ENCODE measurements at regions not wholly inside any gene's neighbourhood (a gene's known extent, or its start where the extent isn't known, plus 50 kb on each side); places are given as distances from the start of the nearest gene placed in this dataset.

- H3K4me3 ChIP-seq (ENCODE audit: low read depth, low read length, poor library complexity, severe bottlenecking) = no peak overlapping the region
- no peaks in the 10 kb centered on the region for H3K36me3 ChIP-seq (ENCODE audit: insufficient read depth, low read length, poor library complexity, severe bottlenecking)
- peaks cover under 1% of the 10 kb centered on the region for H3K9me3 ChIP-seq (ENCODE audit: low read depth, low read length, poor library complexity, severe bottlenecking)
- H3K27me3 ChIP-seq (replicated peaks; ENCODE audit: insufficient read depth, low read depth, low read length, poor library complexity) = no peaks in the 10 kb centered on the region
- H3K4me1 ChIP-seq (ENCODE audit: insufficient read depth, low read length, poor library complexity, severe bottlenecking) = peaks cover 6% of the 10 kb centered on the region
- intact Hi-C loops (cut with micrococcal nuclease; ENCODE audit: unreplicated experiment) = loop anchor here (5.0 kb wide), 2 partner anchors 99 to 169 kb away; partner anchors contain the start of gene GLS
- no peak for TF ChIP-seq CTCF (conservative IDR thresholded peaks at IDR 0.05; ENCODE audit: low read depth, low read length)
- no peak for TF ChIP-seq EZH2 (IDR thresholded peaks at IDR 0.05; ENCODE audit: borderline replicate concordance, low read depth, low read length, poor library complexity, severe bottlenecking)
- POLR2A ChIA-PET (ENCODE audit: low non-redundant PET) = no interaction called here
- H3K27ac ChIP-seq (ENCODE audit: low read depth, low read length, poor library complexity, severe bottlenecking) = no peak overlapping the region
- CTCF ChIA-PET = no interaction called here
- no peak for DNase-seq (ENCODE audit: low spot score)
- no TSS peak for BruUV-seq (replicated peaks)
Measured at GRCh38 chr2:190783513-190784263, 96.9 kb upstream of the GLS start.

GRCh38 chr2:190785334-190785733 lies 95.3 kb upstream of the GLS start:
- peaks cover 23% of the 10 kb centered on the region for H3K4me1 ChIP-seq (ENCODE audit: insufficient read depth, low read length, poor library complexity, severe bottlenecking)
- no peaks in the 10 kb centered on the region for H3K27me3 ChIP-seq (replicated peaks; ENCODE audit: insufficient read depth, low read depth, low read length, poor library complexity)
- no peaks in the 10 kb centered on the region for H3K9me3 ChIP-seq (ENCODE audit: low read depth, low read length, poor library complexity, severe bottlenecking)
- no TSS peak for BruUV-seq (replicated peaks)
- TF ChIP-seq EZH2 (IDR thresholded peaks at IDR 0.05; ENCODE audit: borderline replicate concordance, low read depth, low read length, poor library complexity, severe bottlenecking) (no peak), CTCF (conservative IDR thresholded peaks at IDR 0.05; ENCODE audit: low read depth, low read length) (no peak)
- no peak for DNase-seq (ENCODE audit: low spot score)
- intact Hi-C loops (cut with micrococcal nuclease; ENCODE audit: unreplicated experiment) = no loop called here
- no peak overlapping the region for H3K4me3 ChIP-seq (ENCODE audit: low read depth, low read length, poor library complexity, severe bottlenecking)
- H3K36me3 ChIP-seq (ENCODE audit: insufficient read depth, low read length, poor library complexity, severe bottlenecking) = no peaks in the 10 kb centered on the region
- POLR2A ChIA-PET (ENCODE audit: low non-redundant PET) = no interaction called here
- CTCF ChIA-PET = no interaction called here
- H3K27ac ChIP-seq (ENCODE audit: low read depth, low read length, poor library complexity, severe bottlenecking) = no peak overlapping the region

GRCh38 chr2:190786404-190787166 lies 94.0 kb upstream of the GLS start:
- BruUV-seq (replicated peaks) = no TSS peak
- Histone ChIP-seq H3K4me3 (ENCODE audit: low read depth, low read length, poor library complexity, severe bottlenecking) (no peak overlapping the region), H3K36me3 (ENCODE audit: insufficient read depth, low read length, poor library complexity, severe bottlenecking) (no peaks in the 10 kb centered on the region), H3K4me1 (ENCODE audit: insufficient read depth, low read length, poor library complexity, severe bottlenecking) (peaks cover 34% of the 10 kb centered on the region), H3K27ac (ENCODE audit: low read depth, low read length, poor library complexity, severe bottlenecking) (no peak overlapping the region), H3K9me3 (ENCODE audit: low read depth, low read length, poor library complexity, severe bottlenecking) (no peaks in the 10 kb centered on the region), H3K27me3 (replicated peaks; ENCODE audit: insufficient read depth, low read depth, low read length, poor library complexity) (no peaks in the 10 kb centered on the region)
- ChIA-PET POLR2A (ENCODE audit: low non-redundant PET) (no interaction called here), CTCF (no interaction called here)
- DNase-seq (ENCODE audit: low spot score) = no peak
- no peak for TF ChIP-seq CTCF (conservative IDR thresholded peaks at IDR 0.05; ENCODE audit: low read depth, low read length)
- no peak for TF ChIP-seq EZH2 (IDR thresholded peaks at IDR 0.05; ENCODE audit: borderline replicate concordance, low read depth, low read length, poor library complexity, severe bottlenecking)
- intact Hi-C loops (cut with micrococcal nuclease; ENCODE audit: unreplicated experiment) = no loop called here
